ENCODE measurements at regions not wholly inside any gene's neighbourhood (a gene's known extent, or its start where the extent isn't known, plus 50 kb on each side); places are given as distances from the start of the nearest gene placed in this dataset.

GRCh38 chr2:147101941-147102790, 742.7 kb upstream of the ACVR2A start:
- TF ChIP-seq CTCF (IDR thresholded peaks at IDR 0.05) (no peak), POLR2A (IDR thresholded peaks at IDR 0.05) (no peak)
